ENCODE measurements at regions not wholly inside any gene's neighbourhood (a gene's known extent, or its start where the extent isn't known, plus 50 kb on each side); places are given as distances from the start of the nearest gene placed in this dataset.

DNA sequence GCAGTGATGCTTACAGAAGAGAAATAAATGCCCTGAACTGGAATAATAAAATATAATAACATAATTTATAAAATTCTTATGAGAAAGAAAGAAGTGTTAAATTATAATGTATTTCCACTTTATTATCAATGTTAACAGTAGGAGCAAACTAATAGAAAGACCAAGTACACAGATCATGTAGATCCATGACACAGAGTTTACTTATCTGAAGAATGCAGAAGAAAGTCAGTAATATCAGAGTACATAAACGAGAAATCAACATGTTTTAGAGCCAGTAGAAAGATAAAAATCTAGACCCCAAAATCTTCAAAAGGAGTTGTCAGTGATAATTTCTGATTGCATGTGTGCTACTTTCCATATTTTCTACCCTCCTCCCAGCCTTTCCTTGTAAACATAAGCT, 334.8 kb upstream of the MANEA start:
- no peak overlapping the region for H3K18ac ChIP-seq (ENCODE audit: low read depth, low read length)
- BruUV-seq (replicated peaks) = no TSS peak
- H3K27ac ChIP-seq (ENCODE audit: insufficient read depth, low read length) = no peak overlapping the region
- no peaks in the 10 kb centered on the region for H3K9me3 ChIP-seq (ENCODE audit: control insufficient read depth, insufficient read depth, low read length)
- H3K14ac ChIP-seq (replicated peaks; ENCODE audit: low read depth, low read length) = no peak overlapping the region
- no peak overlapping the region for H3K4me2 ChIP-seq (ENCODE audit: low read depth, low read length)
- no peak overlapping the region for H3K4me3 ChIP-seq (ENCODE audit: insufficient read depth, low read depth, low read length)
- no peak overlapping the region for H3K56ac ChIP-seq (ENCODE audit: extremely low read depth, insufficient read depth, low read length)
- in situ Hi-C loops (cut with MboI; ENCODE audit: low sequenced_read_pairs) = no loop called here
- ATAC-seq (ENCODE audit: low read depth) (peak; percentile 53; the same call in 1 of the 2 replicates), DNase-seq (no peak)
- H2BK15ac ChIP-seq (ENCODE audit: low read depth, low read length) = no peak overlapping the region
- H3K27me3 ChIP-seq (ENCODE audit: control insufficient read depth, insufficient read depth, low read length) = no peaks in the 10 kb centered on the region
- no peaks in the 10 kb centered on the region for H3K36me3 ChIP-seq (ENCODE audit: control insufficient read depth, insufficient read depth, low read length)
- intact Hi-C loops (cut with micrococcal nuclease) = no loop called here
- ChIA-PET CTCF (no interaction called here), POLR2A (ENCODE audit: unreplicated experiment) (no interaction called here)
- H4K8ac ChIP-seq (ENCODE audit: low read depth in 2 of 2, low read length in 2 of 2) = no peak overlapping the region
- no peak overlapping the region for H2AK5ac ChIP-seq (ENCODE audit: low read depth, low read length)
- H3K9ac ChIP-seq (ENCODE audit: low read depth, low read length) = no peak overlapping the region
- H4K91ac ChIP-seq (ENCODE audit: insufficient read depth, low read depth, low read length) = no peak overlapping the region
- dilution Hi-C loops (cut with HindIII; ENCODE audit: low sequenced_read_pairs, unreplicated experiment) = no loop called here
- no peak overlapping the region for H2BK5ac ChIP-seq (ENCODE audit: low read depth, low read length, poor library complexity, severe bottlenecking)
- H4K20me1 ChIP-seq (ENCODE audit: insufficient read depth, low read length) = no peaks in the 10 kb centered on the region
- H3K4me1 ChIP-seq (ENCODE audit: control insufficient read depth, insufficient read depth, low read length) = no peaks in the 10 kb centered on the region
- no peak overlapping the region for H3K23ac ChIP-seq (ENCODE audit: low read depth, low read length)
- H2AFZ ChIP-seq (replicated peaks; ENCODE audit: low read length, poor library complexity) = no peak overlapping the region
- H3K79me1 ChIP-seq (ENCODE audit: low read depth in 1 of 2, low read length in 2 of 2) = no peaks in the 10 kb centered on the region
- no peak overlapping the region for H2AK9ac ChIP-seq (replicated peaks; ENCODE audit: low read depth, low read length, poor library complexity)
- H3K4ac ChIP-seq (ENCODE audit: low read depth, low read length) = no peak overlapping the region
- WGBS, 2 experiments (ENCODE audit: extremely low coverage in 2 of 2, insufficient read length in 1 of 2) = no CpG with 5 or more reads among the region's 1 CpG
- no peak overlapping the region for H2BK20ac ChIP-seq (ENCODE audit: low read depth, low read length)
- H4K5ac ChIP-seq (ENCODE audit: low read depth, low read length) = no peak overlapping the region
- H3K9me1 ChIP-seq (ENCODE audit: insufficient read depth, low read length) = no peaks in the 10 kb centered on the region
- TF ChIP-seq MAZ (IDR thresholded peaks at IDR 0.05; ENCODE audit: borderline replicate concordance, low read depth, low read length) (no peak), CHD1 (IDR thresholded peaks at IDR 0.05; ENCODE audit: low read depth, low read length) (no peak), SMC3 (IDR thresholded peaks at IDR 0.05; ENCODE audit: low read depth, low read length) (no peak), CEBPB (IDR thresholded peaks at IDR 0.05; ENCODE audit: low read depth, low read length) (no peak), POLR2A (IDR thresholded peaks at IDR 0.05; ENCODE audit: low read depth, low read length) (no peak), MXI1 (IDR thresholded peaks at IDR 0.05; ENCODE audit: borderline replicate concordance, low read depth, low read length) (no peak), RAD21 (IDR thresholded peaks at IDR 0.05; ENCODE audit: low read length) (no peak), RCOR1 (IDR thresholded peaks at IDR 0.05; ENCODE audit: insufficient replicate concordance, low read length) (no peak), MAFK (IDR thresholded peaks at IDR 0.05; ENCODE audit: low read depth, low read length) (no peak), FOS (IDR thresholded peaks at IDR 0.05; ENCODE audit: low read depth, low read length) (no peak), NFE2L2 (IDR thresholded peaks at IDR 0.05; ENCODE audit: low read depth, low read length) (no peak), BHLHE40 (IDR thresholded peaks at IDR 0.05; ENCODE audit: low read depth, low read length) (no peak), RFX5 (IDR thresholded peaks at IDR 0.05; ENCODE audit: low read depth, low read length) (no peak)
- TF ChIP-seq, protein P1, sequence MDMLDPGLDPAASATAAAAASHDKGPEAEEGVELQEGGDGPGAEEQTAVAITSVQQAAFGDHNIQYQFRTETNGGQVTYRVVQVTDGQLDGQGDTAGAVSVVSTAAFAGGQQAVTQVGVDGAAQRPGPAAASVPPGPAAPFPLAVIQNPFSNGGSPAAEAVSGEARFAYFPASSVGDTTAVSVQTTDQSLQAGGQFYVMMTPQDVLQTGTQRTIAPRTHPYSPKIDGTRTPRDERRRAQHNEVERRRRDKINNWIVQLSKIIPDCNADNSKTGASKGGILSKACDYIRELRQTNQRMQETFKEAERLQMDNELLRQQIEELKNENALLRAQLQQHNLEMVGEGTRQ (IDR thresholded peaks at IDR 0.05; ENCODE audit: low read depth, low read length) = no peak
- TF ChIP-seq, protein P2, sequence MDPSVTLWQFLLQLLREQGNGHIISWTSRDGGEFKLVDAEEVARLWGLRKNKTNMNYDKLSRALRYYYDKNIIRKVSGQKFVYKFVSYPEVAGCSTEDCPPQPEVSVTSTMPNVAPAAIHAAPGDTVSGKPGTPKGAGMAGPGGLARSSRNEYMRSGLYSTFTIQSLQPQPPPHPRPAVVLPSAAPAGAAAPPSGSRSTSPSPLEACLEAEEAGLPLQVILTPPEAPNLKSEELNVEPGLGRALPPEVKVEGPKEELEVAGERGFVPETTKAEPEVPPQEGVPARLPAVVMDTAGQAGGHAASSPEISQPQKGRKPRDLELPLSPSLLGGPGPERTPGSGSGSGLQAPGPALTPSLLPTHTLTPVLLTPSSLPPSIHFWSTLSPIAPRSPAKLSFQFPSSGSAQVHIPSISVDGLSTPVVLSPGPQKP (IDR thresholded peaks at IDR 0.05; ENCODE audit: borderline replicate concordance, low read depth, low read length) = no peak
- TF ChIP-seq, protein P3, sequence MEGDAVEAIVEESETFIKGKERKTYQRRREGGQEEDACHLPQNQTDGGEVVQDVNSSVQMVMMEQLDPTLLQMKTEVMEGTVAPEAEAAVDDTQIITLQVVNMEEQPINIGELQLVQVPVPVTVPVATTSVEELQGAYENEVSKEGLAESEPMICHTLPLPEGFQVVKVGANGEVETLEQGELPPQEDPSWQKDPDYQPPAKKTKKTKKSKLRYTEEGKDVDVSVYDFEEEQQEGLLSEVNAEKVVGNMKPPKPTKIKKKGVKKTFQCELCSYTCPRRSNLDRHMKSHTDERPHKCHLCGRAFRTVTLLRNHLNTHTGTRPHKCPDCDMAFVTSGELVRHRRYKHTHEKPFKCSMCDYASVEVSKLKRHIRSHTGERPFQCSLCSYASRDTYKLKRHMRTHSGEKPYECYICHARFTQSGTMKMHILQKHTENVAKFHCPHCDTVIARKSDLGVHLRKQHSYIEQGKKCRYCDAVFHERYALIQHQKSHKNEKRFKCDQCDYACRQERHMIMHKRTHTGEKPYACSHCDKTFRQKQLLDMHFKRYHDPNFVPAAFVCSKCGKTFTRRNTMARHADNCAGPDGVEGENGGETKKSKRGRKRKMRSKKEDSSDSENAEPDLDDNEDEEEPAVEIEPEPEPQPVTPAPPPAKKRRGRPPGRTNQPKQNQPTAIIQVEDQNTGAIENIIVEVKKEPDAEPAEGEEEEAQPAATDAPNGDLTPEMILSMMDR (conservative IDR thresholded peaks at IDR 0.05; ENCODE audit: low read depth, low read length) = no peak
- no peak overlapping the region for H2BK120ac ChIP-seq (ENCODE audit: low read depth, low read length)

Data from IMR-90 (cell line).